Peyer's patch (tissue), 4 donors: ENCODE measurements at regions not wholly inside any gene's neighbourhood (a gene's known extent, or its start where the extent isn't known, plus 50 kb on each side); places are given as distances from the start of the nearest gene placed in this dataset.

Source experiments
- DNase-seq, 3 donors: peaks; one replicate each; pipeline ENCODE4 v3.0.0-alpha.2; 2017 to 2019
- H3K27ac ChIP-seq, 4 donors: fragments of 200-600 bp; sonication (generic); one replicate each; pipeline ENCODE4 v1.5.1; 2016 to 2019
- H3K27me3 ChIP-seq, 2 donors: fragments of 200-600 bp; sonication (generic); one replicate each; pipeline ENCODE4 v1.5.1; 2019
- H3K36me3 ChIP-seq, 3 donors: fragments of 200-600 bp; sonication (generic); one replicate each; pipeline ENCODE4 v1.5.1; 2016 to 2019
- H3K4me1 ChIP-seq, 4 donors: fragments of 200-600 bp; sonication (generic); one replicate each; pipeline ENCODE4 v1.5.1; 2016 to 2019
- H3K4me3 ChIP-seq, 4 donors: fragments of 200-600 bp; sonication (generic); 1 replicate in 3 of 4; 2 replicates in 1 of 4; pipeline ENCODE4 v1.5.1; 2016 to 2019; ENCODE audit warnings: mild to moderate bottlenecking in 1 of 4
- H3K9me3 ChIP-seq, 4 donors: fragments of 200-600 bp; sonication (generic); one replicate each; pipeline ENCODE4 v1.5.1; 2016 to 2019; ENCODE audit warnings: mild to moderate bottlenecking in 1 of 4
- POLR2A ChIP-seq, 2 donors: fragments of 450-650 bp; IDR thresholded peaks; one replicate each; pipeline ENCODE4 v1.5.1; 2017; ENCODE audit warnings: antibody characterized with exemption in 2 of 2, mild to moderate bottlenecking in 2 of 2, moderate library complexity in 2 of 2
- TF ChIP-seq, protein P1 (sequence below), 6 experiments: fragments of 450-650 bp in 4 of 6; fragments of 200-600 bp in 2 of 6; sonication (generic) in 1 of 6; IDR thresholded peaks; one replicate each; pipeline ENCODE4 v1.5.1; 2017 to 2019; ENCODE audit warnings: antibody characterized with exemption in 6 of 6, mild to moderate bottlenecking in 3 of 6, moderate library complexity in 1 of 6

DNA sequence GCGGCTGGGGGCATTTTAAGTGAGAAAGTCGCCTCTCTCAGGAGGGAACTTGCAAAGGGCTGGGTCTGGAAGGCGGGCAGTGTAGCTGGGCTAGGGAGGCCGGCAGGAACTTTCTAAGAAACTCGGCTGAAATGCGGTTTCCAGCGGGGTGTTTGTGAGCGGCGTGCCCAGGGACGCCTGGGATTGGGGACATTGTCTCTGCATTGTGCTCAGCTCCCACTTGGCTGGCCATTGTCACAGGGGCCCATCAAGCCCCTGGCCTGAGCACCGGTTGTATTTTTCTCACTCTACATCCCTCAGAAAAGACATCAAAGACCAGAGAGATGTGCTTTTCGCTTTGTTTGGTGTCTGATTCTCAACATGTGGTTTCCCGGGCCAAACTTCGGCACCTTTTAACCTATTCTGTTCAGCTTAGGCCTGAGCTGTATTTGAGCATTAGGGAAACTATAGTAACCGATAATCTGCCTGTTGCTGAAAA is 291.1 kb upstream of the IRX3 start:
- no peak overlapping the region for H3K27ac ChIP-seq
- H3K4me3 ChIP-seq = no peak overlapping the region
- no peaks in the 10 kb centered on the region for H3K9me3 ChIP-seq
- TF ChIP-seq, protein P1, sequence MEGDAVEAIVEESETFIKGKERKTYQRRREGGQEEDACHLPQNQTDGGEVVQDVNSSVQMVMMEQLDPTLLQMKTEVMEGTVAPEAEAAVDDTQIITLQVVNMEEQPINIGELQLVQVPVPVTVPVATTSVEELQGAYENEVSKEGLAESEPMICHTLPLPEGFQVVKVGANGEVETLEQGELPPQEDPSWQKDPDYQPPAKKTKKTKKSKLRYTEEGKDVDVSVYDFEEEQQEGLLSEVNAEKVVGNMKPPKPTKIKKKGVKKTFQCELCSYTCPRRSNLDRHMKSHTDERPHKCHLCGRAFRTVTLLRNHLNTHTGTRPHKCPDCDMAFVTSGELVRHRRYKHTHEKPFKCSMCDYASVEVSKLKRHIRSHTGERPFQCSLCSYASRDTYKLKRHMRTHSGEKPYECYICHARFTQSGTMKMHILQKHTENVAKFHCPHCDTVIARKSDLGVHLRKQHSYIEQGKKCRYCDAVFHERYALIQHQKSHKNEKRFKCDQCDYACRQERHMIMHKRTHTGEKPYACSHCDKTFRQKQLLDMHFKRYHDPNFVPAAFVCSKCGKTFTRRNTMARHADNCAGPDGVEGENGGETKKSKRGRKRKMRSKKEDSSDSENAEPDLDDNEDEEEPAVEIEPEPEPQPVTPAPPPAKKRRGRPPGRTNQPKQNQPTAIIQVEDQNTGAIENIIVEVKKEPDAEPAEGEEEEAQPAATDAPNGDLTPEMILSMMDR (IDR thresholded peaks at IDR 0.05) = no peak
- TF ChIP-seq POLR2A (IDR thresholded peaks at IDR 0.05) = no peak
- H3K4me1 ChIP-seq = no peaks in the 10 kb centered on the region
- no peaks in the 10 kb centered on the region for H3K27me3 ChIP-seq
- H3K36me3 ChIP-seq = no peaks in the 10 kb centered on the region
- no peak for DNase-seq

DNA sequence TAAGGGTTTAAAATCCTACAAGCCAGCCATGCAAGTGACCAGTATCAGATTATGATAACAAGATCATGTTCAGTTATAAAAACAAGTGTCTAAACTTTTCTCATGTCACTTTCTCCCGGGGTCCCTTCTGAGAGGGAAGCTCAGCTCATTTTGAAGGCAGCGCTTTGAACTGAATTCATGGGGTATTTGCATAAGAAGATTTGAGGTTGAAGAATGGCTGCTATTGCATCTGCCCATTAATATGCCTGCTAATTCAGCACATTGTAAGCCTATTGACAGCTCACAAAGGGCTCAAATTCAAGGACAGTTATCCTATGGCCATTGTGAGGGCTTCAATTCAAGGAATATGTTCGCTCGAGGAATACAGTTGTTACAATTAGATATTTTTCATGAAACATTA is 290.2 kb upstream of the IRX3 start:
- H3K4me1 ChIP-seq = no peaks in the 10 kb centered on the region
- H3K27me3 ChIP-seq = no peaks in the 10 kb centered on the region
- no peak overlapping the region for H3K27ac ChIP-seq
- H3K4me3 ChIP-seq = no peak overlapping the region
- H3K9me3 ChIP-seq = no peaks in the 10 kb centered on the region
- TF ChIP-seq POLR2A (IDR thresholded peaks at IDR 0.05) = no peak
- TF ChIP-seq, protein P1 (IDR thresholded peaks at IDR 0.05) = no peak
- H3K36me3 ChIP-seq = no peaks in the 10 kb centered on the region
- DNase-seq = no peak

DNA sequence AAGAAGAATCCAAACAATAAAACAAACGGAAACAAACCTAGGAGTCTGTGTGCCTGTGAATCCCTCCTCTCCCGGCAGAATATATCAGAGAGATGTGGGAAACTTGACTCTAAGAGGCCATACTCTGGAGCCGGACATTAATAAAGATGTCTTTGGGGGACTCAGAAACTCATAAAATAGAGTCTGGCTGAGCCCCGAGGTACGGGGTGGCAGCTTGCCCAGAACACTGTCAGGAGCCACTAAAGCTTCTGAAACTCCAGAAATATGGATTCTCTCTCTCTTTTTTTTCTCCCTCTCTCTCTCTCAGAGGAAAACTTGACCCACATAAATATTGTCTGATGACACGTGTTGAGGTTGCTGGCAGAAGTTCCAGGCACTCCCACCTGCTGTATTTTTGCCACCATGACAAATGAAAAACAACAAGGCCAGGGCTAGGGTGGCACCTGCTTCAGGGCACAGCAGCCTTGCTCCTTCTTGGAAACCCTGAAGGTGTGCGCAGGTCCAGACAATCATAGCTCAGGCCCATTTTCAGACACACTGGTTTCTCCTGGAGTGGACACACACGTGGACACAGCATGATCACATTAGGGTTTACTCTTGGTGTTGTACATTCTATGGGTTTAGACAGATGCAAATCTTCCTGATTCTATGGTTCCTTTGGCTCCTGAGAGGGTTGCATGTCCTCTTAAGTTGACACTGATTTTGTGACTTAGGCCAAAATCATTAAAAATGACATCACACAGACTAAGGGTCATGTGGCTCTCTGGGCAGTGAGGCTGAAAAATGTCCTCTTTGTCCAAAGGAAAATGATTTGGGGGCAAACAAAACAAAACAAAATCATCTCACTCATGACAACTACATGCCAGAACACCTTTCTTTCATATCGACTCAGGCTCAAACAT is 282.6 kb upstream of the IRX3 start:
- Histone ChIP-seq H3K36me3 (no peaks in the 10 kb centered on the region), H3K4me3 (no peak overlapping the region), H3K4me1 (no peaks in the 10 kb centered on the region), H3K27me3 (no peaks in the 10 kb centered on the region), H3K9me3 (no peaks in the 10 kb centered on the region), H3K27ac (no peak overlapping the region)
- TF ChIP-seq, protein P1 (IDR thresholded peaks at IDR 0.05) = no peak
- TF ChIP-seq POLR2A (IDR thresholded peaks at IDR 0.05) = no peak
- no peak for DNase-seq

DNA sequence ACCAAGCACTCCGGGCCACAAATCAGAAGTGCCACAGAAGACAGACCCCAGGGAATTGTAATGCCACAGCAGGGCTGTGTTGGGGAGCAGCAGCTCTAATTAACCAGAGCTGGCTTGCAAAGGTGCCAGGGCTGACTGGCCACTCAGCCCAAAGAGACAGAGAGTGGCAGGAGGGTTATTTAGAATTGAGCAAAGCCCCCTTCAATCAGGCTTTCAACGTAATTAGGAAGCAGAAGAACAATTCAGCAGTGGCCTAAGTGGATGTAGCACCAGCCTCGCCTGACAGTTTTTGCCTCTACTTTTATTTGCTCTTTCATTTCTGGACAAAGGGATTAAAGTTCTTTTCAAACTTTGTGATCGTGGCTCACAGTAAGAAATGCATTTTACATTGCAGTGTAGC is 278.3 kb upstream of the IRX3 start:
- H3K27ac ChIP-seq = no peak overlapping the region
- H3K36me3 ChIP-seq = no peaks in the 10 kb centered on the region
- no peak for DNase-seq
- H3K4me1 ChIP-seq = no peaks in the 10 kb centered on the region
- TF ChIP-seq, protein P1 (IDR thresholded peaks at IDR 0.05) = no peak
- no peak for TF ChIP-seq POLR2A (IDR thresholded peaks at IDR 0.05)
- H3K27me3 ChIP-seq = no peaks in the 10 kb centered on the region
- H3K9me3 ChIP-seq = no peaks in the 10 kb centered on the region
- no peak overlapping the region for H3K4me3 ChIP-seq

DNA sequence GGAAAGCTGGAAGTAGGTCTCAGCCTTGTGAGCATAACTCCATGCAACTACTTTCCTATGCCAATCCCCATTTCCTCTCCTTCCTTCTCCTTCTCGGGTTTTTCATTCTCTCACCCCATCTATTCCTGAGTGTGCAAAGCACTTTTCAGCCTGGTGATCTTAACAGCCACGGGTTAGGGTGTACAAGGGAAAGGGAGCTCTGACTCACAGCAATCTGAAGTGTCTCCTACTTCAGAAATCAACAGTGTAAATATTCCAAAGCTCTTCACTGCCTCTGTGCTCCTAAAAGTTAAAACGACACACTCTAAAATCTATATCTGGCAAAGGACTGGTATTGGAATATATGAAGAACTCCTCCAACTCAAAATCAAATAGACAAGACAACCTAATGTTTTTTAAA is 268.0 kb upstream of the IRX3 start:
- DNase-seq = no peak
- Histone ChIP-seq H3K27ac (no peak overlapping the region), H3K9me3 (peaks cover 0 to 2% (median 0%) of the 10 kb centered on the region in 4 donors), H3K4me3 (no peak overlapping the region), H3K27me3 (no peaks in the 10 kb centered on the region), H3K4me1 (no peaks in the 10 kb centered on the region), H3K36me3 (no peaks in the 10 kb centered on the region)
- no peak for TF ChIP-seq POLR2A (IDR thresholded peaks at IDR 0.05)
- TF ChIP-seq, protein P1 (IDR thresholded peaks at IDR 0.05) = no peak
